ENCODE measurements at regions not wholly inside any gene's neighbourhood (a gene's known extent, or its start where the extent isn't known, plus 50 kb on each side); places are given as distances from the start of the nearest gene placed in this dataset.

GRCh38 chr2:183426825-183427224 lies 302.6 kb downstream of the NUP35 start:
- Histone ChIP-seq H3K4me3 (ENCODE audit: low read length) (no peak overlapping the region), H3K4me1 (ENCODE audit: insufficient read depth, low read length) (no peaks in the 10 kb centered on the region), H3K36me3 (ENCODE audit: insufficient read depth, low read length) (no peaks in the 10 kb centered on the region), H3K27me3 (ENCODE audit: insufficient read depth, low read length) (no peaks in the 10 kb centered on the region), H2AFZ (ENCODE audit: low read depth, low read length) (no peak overlapping the region), H3K9me3 (ENCODE audit: low read length) (no peaks in the 10 kb centered on the region)

- H3K4me3 ChIP-seq (ENCODE audit: low read length), result no peak overlapping the region
- H3K27me3 ChIP-seq (ENCODE audit: insufficient read depth, low read length), result no peaks in the 10 kb centered on the region
- no peaks in the 10 kb centered on the region for H3K36me3 ChIP-seq (ENCODE audit: insufficient read depth, low read length)
- no peaks in the 10 kb centered on the region for H3K4me1 ChIP-seq (ENCODE audit: insufficient read depth, low read length)
- H3K9me3 ChIP-seq (ENCODE audit: low read length), result no peaks in the 10 kb centered on the region
- H2AFZ ChIP-seq (ENCODE audit: low read depth, low read length), result no peak overlapping the region
These were observed 303.3 kb downstream of the NUP35 start for GRCh38 chr2:183427558-183427957.

- Histone ChIP-seq H3K4me1 (ENCODE audit: insufficient read depth, low read length) (no peaks in the 10 kb centered on the region), H3K27me3 (ENCODE audit: insufficient read depth, low read length) (no peaks in the 10 kb centered on the region)
These were observed 304.6 kb downstream of the NUP35 start for GRCh38 chr2:183428881-183429280.

GRCh38 chr2:183438541-183438940 lies 314.3 kb downstream of the NUP35 start:
- H3K27me3 ChIP-seq (ENCODE audit: insufficient read depth, low read length), result no peaks in the 10 kb centered on the region
- no peaks in the 10 kb centered on the region for H3K4me1 ChIP-seq (ENCODE audit: insufficient read depth, low read length)
- no peaks in the 10 kb centered on the region for H3K9me3 ChIP-seq (ENCODE audit: low read length)
- H3K36me3 ChIP-seq (ENCODE audit: insufficient read depth, low read length), result no peaks in the 10 kb centered on the region
- H2AFZ ChIP-seq (ENCODE audit: low read depth, low read length), result no peak overlapping the region
- H3K4me3 ChIP-seq (ENCODE audit: low read length), result no peak overlapping the region

More at GRCh38 chr2:183428881-183429280, 304.6 kb downstream of the NUP35 start:
- Histone ChIP-seq H2AFZ (ENCODE audit: low read depth, low read length) (no peak overlapping the region), H3K9me3 (ENCODE audit: low read length) (no peaks in the 10 kb centered on the region), H3K36me3 (ENCODE audit: insufficient read depth, low read length) (no peaks in the 10 kb centered on the region), H3K4me3 (ENCODE audit: low read length) (no peak overlapping the region)

- H3K9me3 ChIP-seq (ENCODE audit: low read length), result no peaks in the 10 kb centered on the region
- H2AFZ ChIP-seq (ENCODE audit: low read depth, low read length), result no peak overlapping the region
- H3K4me1 ChIP-seq (ENCODE audit: insufficient read depth, low read length), result no peaks in the 10 kb centered on the region
- H3K27me3 ChIP-seq (ENCODE audit: insufficient read depth, low read length), result no peaks in the 10 kb centered on the region
- no peaks in the 10 kb centered on the region for H3K36me3 ChIP-seq (ENCODE audit: insufficient read depth, low read length)
- no peak overlapping the region for H3K4me3 ChIP-seq (ENCODE audit: low read length)
These were observed 330.8 kb downstream of the NUP35 start for GRCh38 chr2:183455056-183455455.

GRCh38 chr2:183456177-183456576 lies 331.9 kb downstream of the NUP35 start:
- Histone ChIP-seq H3K36me3 (ENCODE audit: insufficient read depth, low read length) (no peaks in the 10 kb centered on the region), H3K4me1 (ENCODE audit: insufficient read depth, low read length) (no peaks in the 10 kb centered on the region), H3K27me3 (ENCODE audit: insufficient read depth, low read length) (no peaks in the 10 kb centered on the region), H3K4me3 (ENCODE audit: low read length) (no peak overlapping the region), H3K9me3 (ENCODE audit: low read length) (no peaks in the 10 kb centered on the region), H2AFZ (ENCODE audit: low read depth, low read length) (no peak overlapping the region)

GRCh38 chr2:183458460-183458859 lies 334.2 kb downstream of the NUP35 start:
- no peak overlapping the region for H3K4me3 ChIP-seq (ENCODE audit: low read length)
- no peaks in the 10 kb centered on the region for H3K4me1 ChIP-seq (ENCODE audit: insufficient read depth, low read length)
- no peaks in the 10 kb centered on the region for H3K36me3 ChIP-seq (ENCODE audit: insufficient read depth, low read length)
- H3K9me3 ChIP-seq (ENCODE audit: low read length), result no peaks in the 10 kb centered on the region
- no peaks in the 10 kb centered on the region for H3K27me3 ChIP-seq (ENCODE audit: insufficient read depth, low read length)
- H2AFZ ChIP-seq (ENCODE audit: low read depth, low read length), result no peak overlapping the region

- Histone ChIP-seq H3K4me3 (ENCODE audit: low read length) (no peak overlapping the region), H3K9me3 (ENCODE audit: low read length) (no peaks in the 10 kb centered on the region), H3K4me1 (ENCODE audit: insufficient read depth, low read length) (no peaks in the 10 kb centered on the region)
These were observed 335.2 kb downstream of the NUP35 start for GRCh38 chr2:183459466-183459865.

GRCh38 chr2:183463821-183464220 lies 339.6 kb downstream of the NUP35 start:
- Histone ChIP-seq H2AFZ (ENCODE audit: low read depth, low read length) (no peak overlapping the region), H3K36me3 (ENCODE audit: insufficient read depth, low read length) (no peaks in the 10 kb centered on the region), H3K4me1 (ENCODE audit: insufficient read depth, low read length) (no peaks in the 10 kb centered on the region), H3K4me3 (ENCODE audit: low read length) (no peak overlapping the region), H3K27me3 (ENCODE audit: insufficient read depth, low read length) (no peaks in the 10 kb centered on the region), H3K9me3 (ENCODE audit: low read length) (no peaks in the 10 kb centered on the region)

More at GRCh38 chr2:183459466-183459865, 335.2 kb downstream of the NUP35 start:
- Histone ChIP-seq H3K27me3 (ENCODE audit: insufficient read depth, low read length) (no peaks in the 10 kb centered on the region), H3K36me3 (ENCODE audit: insufficient read depth, low read length) (no peaks in the 10 kb centered on the region), H2AFZ (ENCODE audit: low read depth, low read length) (no peak overlapping the region)

GRCh38 chr2:183465048-183465447 lies 340.8 kb downstream of the NUP35 start:
- Histone ChIP-seq H3K9me3 (ENCODE audit: low read length) (peaks cover 2% of the 10 kb centered on the region), H3K36me3 (ENCODE audit: insufficient read depth, low read length) (no peaks in the 10 kb centered on the region), H3K4me3 (ENCODE audit: low read length) (no peak overlapping the region), H3K27me3 (ENCODE audit: insufficient read depth, low read length) (no peaks in the 10 kb centered on the region), H2AFZ (ENCODE audit: low read depth, low read length) (no peak overlapping the region), H3K4me1 (ENCODE audit: insufficient read depth, low read length) (no peaks in the 10 kb centered on the region)

GRCh38 chr2:183474912-183475695 lies 350.9 kb downstream of the NUP35 start:
- H3K9me3 ChIP-seq (ENCODE audit: low read length), result no peaks in the 10 kb centered on the region
- no peaks in the 10 kb centered on the region for H3K27me3 ChIP-seq (ENCODE audit: insufficient read depth, low read length)
- peaks cover 11% of the 10 kb centered on the region for H3K4me1 ChIP-seq (ENCODE audit: insufficient read depth, low read length)
- no peak overlapping the region for H3K4me3 ChIP-seq (ENCODE audit: low read length)
- peak overlapping the region; percentile 57 for H2AFZ ChIP-seq (ENCODE audit: low read depth, low read length)
- H3K36me3 ChIP-seq (ENCODE audit: insufficient read depth, low read length), result no peaks in the 10 kb centered on the region

GRCh38 chr2:183476490-183476889 lies 352.2 kb downstream of the NUP35 start:
- H3K9me3 ChIP-seq (ENCODE audit: low read length), result no peaks in the 10 kb centered on the region
- H3K4me1 ChIP-seq (ENCODE audit: insufficient read depth, low read length), result peaks cover 11% of the 10 kb centered on the region
- no peak overlapping the region for H3K4me3 ChIP-seq (ENCODE audit: low read length)
- no peaks in the 10 kb centered on the region for H3K27me3 ChIP-seq (ENCODE audit: insufficient read depth, low read length)
- no peak overlapping the region for H2AFZ ChIP-seq (ENCODE audit: low read depth, low read length)
- no peaks in the 10 kb centered on the region for H3K36me3 ChIP-seq (ENCODE audit: insufficient read depth, low read length)

GRCh38 chr2:183477296-183477695 lies 353.1 kb downstream of the NUP35 start:
- Histone ChIP-seq H3K4me1 (ENCODE audit: insufficient read depth, low read length) (peaks cover 11% of the 10 kb centered on the region), H3K36me3 (ENCODE audit: insufficient read depth, low read length) (no peaks in the 10 kb centered on the region), H2AFZ (ENCODE audit: low read depth, low read length) (no peak overlapping the region)

More at GRCh38 chr2:183477296-183477695, 353.1 kb downstream of the NUP35 start:
- Histone ChIP-seq H3K27me3 (ENCODE audit: insufficient read depth, low read length) (no peaks in the 10 kb centered on the region), H3K9me3 (ENCODE audit: low read length) (no peaks in the 10 kb centered on the region), H3K4me3 (ENCODE audit: low read length) (no peak overlapping the region)

All from neuron (in vitro differentiated cells).